ENCODE measurements at regions not wholly inside any gene's neighbourhood (a gene's known extent, or its start where the extent isn't known, plus 50 kb on each side); places are given as distances from the start of the nearest gene placed in this dataset.

- H2BK5ac ChIP-seq (ENCODE audit: low read depth, low read length, poor library complexity, severe bottlenecking) = no peak overlapping the region
- peaks cover 8% of the 10 kb centered on the region for H3K9me3 ChIP-seq (ENCODE audit: control insufficient read depth, insufficient read depth, low read length)
- H3K36me3 ChIP-seq (ENCODE audit: control insufficient read depth, insufficient read depth, low read length) = no peaks in the 10 kb centered on the region
- no peak overlapping the region for H3K4ac ChIP-seq (ENCODE audit: low read depth, low read length)
- no peaks in the 10 kb centered on the region for H4K20me1 ChIP-seq (ENCODE audit: insufficient read depth, low read length)
- no peaks in the 10 kb centered on the region for H3K4me1 ChIP-seq (ENCODE audit: control insufficient read depth, insufficient read depth, low read length)
- H2BK120ac ChIP-seq (ENCODE audit: low read depth, low read length) = no peak overlapping the region
- H4K91ac ChIP-seq (ENCODE audit: insufficient read depth, low read depth, low read length) = no peak overlapping the region
- H3K14ac ChIP-seq (replicated peaks; ENCODE audit: low read depth, low read length) = no peak overlapping the region
- H3K79me1 ChIP-seq (ENCODE audit: low read depth in 1 of 2, low read length in 2 of 2) = no peaks in the 10 kb centered on the region
- no peak overlapping the region for H3K9ac ChIP-seq (ENCODE audit: low read depth, low read length)
- WGBS, 2 experiments (ENCODE audit: extremely low coverage in 2 of 2, insufficient read length in 1 of 2) = no CpG with 5 or more reads among the region's 1 CpG
- no peak overlapping the region for H2AFZ ChIP-seq (replicated peaks; ENCODE audit: low read length, poor library complexity)
- no peak overlapping the region for H3K23ac ChIP-seq (ENCODE audit: low read depth, low read length)
- H4K5ac ChIP-seq (ENCODE audit: low read depth, low read length) = no peak overlapping the region
- no peak overlapping the region for H3K27ac ChIP-seq (ENCODE audit: insufficient read depth, low read length)
- no peak overlapping the region for H2BK15ac ChIP-seq (ENCODE audit: low read depth, low read length)
- no peaks in the 10 kb centered on the region for H3K27me3 ChIP-seq (ENCODE audit: control insufficient read depth, insufficient read depth, low read length)
- no TSS peak for BruUV-seq (replicated peaks)
- ChIA-PET POLR2A (ENCODE audit: unreplicated experiment) (no interaction called here), CTCF (no interaction called here)
- H3K9me1 ChIP-seq (ENCODE audit: insufficient read depth, low read length) = no peaks in the 10 kb centered on the region
- H3K4me3 ChIP-seq (ENCODE audit: insufficient read depth, low read depth, low read length) = no peak overlapping the region
- TF ChIP-seq RAD21 (IDR thresholded peaks at IDR 0.05; ENCODE audit: low read length) = no peak
- TF ChIP-seq CEBPB (IDR thresholded peaks at IDR 0.05; ENCODE audit: low read depth, low read length) = no peak
- TF ChIP-seq CTCF (conservative IDR thresholded peaks at IDR 0.05; ENCODE audit: low read depth, low read length) = no peak
- no peak for TF ChIP-seq SMC3 (IDR thresholded peaks at IDR 0.05; ENCODE audit: low read depth, low read length)
- TF ChIP-seq, protein P1, sequence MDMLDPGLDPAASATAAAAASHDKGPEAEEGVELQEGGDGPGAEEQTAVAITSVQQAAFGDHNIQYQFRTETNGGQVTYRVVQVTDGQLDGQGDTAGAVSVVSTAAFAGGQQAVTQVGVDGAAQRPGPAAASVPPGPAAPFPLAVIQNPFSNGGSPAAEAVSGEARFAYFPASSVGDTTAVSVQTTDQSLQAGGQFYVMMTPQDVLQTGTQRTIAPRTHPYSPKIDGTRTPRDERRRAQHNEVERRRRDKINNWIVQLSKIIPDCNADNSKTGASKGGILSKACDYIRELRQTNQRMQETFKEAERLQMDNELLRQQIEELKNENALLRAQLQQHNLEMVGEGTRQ (IDR thresholded peaks at IDR 0.05; ENCODE audit: low read depth, low read length) = no peak
- no peak for TF ChIP-seq BHLHE40 (IDR thresholded peaks at IDR 0.05; ENCODE audit: low read depth, low read length)
- no peak for TF ChIP-seq CHD1 (IDR thresholded peaks at IDR 0.05; ENCODE audit: low read depth, low read length)
- no peak for TF ChIP-seq FOS (IDR thresholded peaks at IDR 0.05; ENCODE audit: low read depth, low read length)
- TF ChIP-seq, protein P2, sequence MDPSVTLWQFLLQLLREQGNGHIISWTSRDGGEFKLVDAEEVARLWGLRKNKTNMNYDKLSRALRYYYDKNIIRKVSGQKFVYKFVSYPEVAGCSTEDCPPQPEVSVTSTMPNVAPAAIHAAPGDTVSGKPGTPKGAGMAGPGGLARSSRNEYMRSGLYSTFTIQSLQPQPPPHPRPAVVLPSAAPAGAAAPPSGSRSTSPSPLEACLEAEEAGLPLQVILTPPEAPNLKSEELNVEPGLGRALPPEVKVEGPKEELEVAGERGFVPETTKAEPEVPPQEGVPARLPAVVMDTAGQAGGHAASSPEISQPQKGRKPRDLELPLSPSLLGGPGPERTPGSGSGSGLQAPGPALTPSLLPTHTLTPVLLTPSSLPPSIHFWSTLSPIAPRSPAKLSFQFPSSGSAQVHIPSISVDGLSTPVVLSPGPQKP (IDR thresholded peaks at IDR 0.05; ENCODE audit: borderline replicate concordance, low read depth, low read length) = no peak
- no peak for TF ChIP-seq NFE2L2 (IDR thresholded peaks at IDR 0.05; ENCODE audit: low read depth, low read length)
- no peak for TF ChIP-seq MXI1 (IDR thresholded peaks at IDR 0.05; ENCODE audit: borderline replicate concordance, low read depth, low read length)
- no peak for TF ChIP-seq RFX5 (IDR thresholded peaks at IDR 0.05; ENCODE audit: low read depth, low read length)
- H2BK20ac ChIP-seq (ENCODE audit: low read depth, low read length) = no peak overlapping the region
- dilution Hi-C loops (cut with HindIII; ENCODE audit: low sequenced_read_pairs, unreplicated experiment) (no loop called here), in situ Hi-C loops (cut with MboI; ENCODE audit: low sequenced_read_pairs) (no loop called here), intact Hi-C loops (cut with micrococcal nuclease) (no loop called here)
- no peak overlapping the region for H2AK9ac ChIP-seq (replicated peaks; ENCODE audit: low read depth, low read length, poor library complexity)
- H3K18ac ChIP-seq (ENCODE audit: low read depth, low read length) = no peak overlapping the region
- no peak for DNase-seq
- H4K8ac ChIP-seq (ENCODE audit: low read depth in 2 of 2, low read length in 2 of 2) = no peak overlapping the region
- ATAC-seq (ENCODE audit: low read depth) = no peak
- H3K4me2 ChIP-seq (ENCODE audit: low read depth, low read length) = no peak overlapping the region
- H2AK5ac ChIP-seq (ENCODE audit: low read depth, low read length) = no peak overlapping the region
- no peak overlapping the region for H3K56ac ChIP-seq (ENCODE audit: extremely low read depth, insufficient read depth, low read length)
Measured at GRCh38 chr4:130054908-130055307, 959.0 kb downstream of the C4orf33 start.

Data from IMR-90 (cell line).